ENCODE measurements at regions not wholly inside any gene's neighbourhood (a gene's known extent, or its start where the extent isn't known, plus 50 kb on each side); places are given as distances from the start of the nearest gene placed in this dataset.

GRCh38 chr10:33838731-33839130 is 504.3 kb upstream of the NRP1 start (continued):
- no peak for TF ChIP-seq HDAC2 (IDR thresholded peaks at IDR 0.05; ENCODE audit: borderline replicate concordance in 1 of 2, low read depth in 2 of 2, low read length in 2 of 2)

Data from H1 (cell line).